GM23338 (cell line): ENCODE measurements at regions not wholly inside any gene's neighbourhood (a gene's known extent, or its start where the extent isn't known, plus 50 kb on each side); places are given as distances from the start of the nearest gene placed in this dataset.

Experiments
- ATAC-seq: fragments of 200-7000 bp; cut with Tn5 transposase; 3 replicates; pipeline ENCODE4 v1.9.1; 2020
- DNase-seq: peaks from one replicate; pipeline ENCODE4 v3.0.0-alpha.2; 2015; ENCODE audit warnings: low spot score
- H2AFZ ChIP-seq: fragments of 200-600 bp; sonication (generic); 2 replicates; pipeline ENCODE4 v1.8.0; 2016; ENCODE audit warnings: antibody characterized with exemption, mild to moderate bottlenecking, moderate library complexity
- H3F3A ChIP-seq: fragments of 200-600 bp; sonication (generic); replicated peaks from 2 replicates; pipeline ENCODE4 v1.8.0; 2017; ENCODE audit warnings: antibody characterized with exemption, mixed run types, low read depth
- H3K27ac ChIP-seq: fragments of 200-600 bp; sonication (generic); 2 replicates; pipeline ENCODE4 v1.6.1; 2016; ENCODE audit warnings: low read depth
- H3K27me3 ChIP-seq: fragments of 200-600 bp; sonication (generic); 2 replicates; pipeline ENCODE4 v1.8.0; 2016; ENCODE audit warnings: mild to moderate bottlenecking, mixed run types, moderate library complexity; ENCODE audit not compliant: insufficient read depth
- H3K36me3 ChIP-seq: fragments of 200-600 bp; sonication (generic); 2 replicates; pipeline ENCODE4 v1.8.0; 2016; ENCODE audit warnings: mild to moderate bottlenecking; ENCODE audit not compliant: insufficient read depth
- H3K4me1 ChIP-seq: fragments of 200-600 bp; sonication (generic); 2 replicates; pipeline ENCODE4 v1.8.0; 2016; ENCODE audit warnings: mild to moderate bottlenecking, moderate library complexity; ENCODE audit not compliant: insufficient read depth
- H3K4me2 ChIP-seq: fragments of 200-600 bp; sonication (generic); 2 replicates; pipeline ENCODE4 v1.7.1; 2017; ENCODE audit warnings: mixed run types
- H3K4me3 ChIP-seq: fragments of 200-600 bp; sonication (generic); 2 replicates; pipeline ENCODE4 v1.6.1; 2016; ENCODE audit warnings: mixed run types
- H3K79me2 ChIP-seq: fragments of 200-600 bp; sonication (generic); replicated peaks from 2 replicates; pipeline ENCODE4 v1.8.0; 2017; ENCODE audit warnings: mild to moderate bottlenecking; ENCODE audit not compliant: insufficient read depth
- H3K9me2 ChIP-seq: fragments of 200-600 bp; sonication (generic); 2 replicates; pipeline ENCODE4 v1.8.0; 2017; ENCODE audit not compliant: insufficient read depth
- H4K20me1 ChIP-seq: fragments of 200-600 bp; sonication (generic); replicated peaks from 2 replicates; pipeline ENCODE4 v1.8.0; 2017; ENCODE audit warnings: mild to moderate bottlenecking; ENCODE audit not compliant: insufficient read depth
- H3K27ac Mint-ChIP-seq: 2 replicates; pipeline ENCODE4 v1.8.0; 2020; ENCODE audit warnings: inconsistent platforms, mild to moderate bottlenecking, moderate library complexity, mixed read lengths
- H3K27me3 Mint-ChIP-seq: 3 replicates; pipeline ENCODE4 v1.8.0; 2022; ENCODE audit warnings: low read depth, mild to moderate bottlenecking, moderate library complexity, mixed read lengths, inconsistent platforms; ENCODE audit not compliant: insufficient read depth, poor library complexity
- H3K36me3 Mint-ChIP-seq: 3 replicates; pipeline ENCODE4 v1.8.0; 2021; ENCODE audit warnings: low read depth, mild to moderate bottlenecking, inconsistent platforms, moderate library complexity, mixed read lengths
- H3K4me1 Mint-ChIP-seq: 3 replicates; pipeline ENCODE4 v1.8.0; 2020; ENCODE audit warnings: mild to moderate bottlenecking, inconsistent platforms, mixed read lengths
- H3K4me3 Mint-ChIP-seq: 3 replicates; pipeline ENCODE4 v1.8.0; 2021; ENCODE audit warnings: moderate library complexity, mild to moderate bottlenecking, inconsistent platforms, mixed read lengths
- H3K9me3 Mint-ChIP-seq: 3 replicates; pipeline ENCODE4 v1.8.0; 2020; ENCODE audit warnings: moderate library complexity, mild to moderate bottlenecking, inconsistent platforms, mixed read lengths
- CREB1 ChIP-seq: fragments of 250-450 bp; sonication (Bioruptor Pico); IDR thresholded peaks from 2 replicates; pipeline ENCODE4 v1.5.0; 2020; ENCODE audit warnings: low read depth, mild to moderate bottlenecking, moderate library complexity
- EZH2phosphoT487 ChIP-seq: fragments of 200-600 bp; sonication (generic); IDR thresholded peaks from one replicate; pipeline ENCODE4 v1.8.1; 2018; ENCODE audit warnings: antibody characterized with exemption; ENCODE audit not compliant: unreplicated experiment
- JUNB ChIP-seq: IDR thresholded peaks from one replicate; pipeline ENCODE4 v1.6.1; 2016; ENCODE audit warnings: antibody characterized with exemption; ENCODE audit not compliant: unreplicated experiment
- NANOG ChIP-seq: IDR thresholded peaks from 2 replicates; pipeline ENCODE4 v1.6.1; 2016; ENCODE audit warnings: antibody characterized with exemption, borderline replicate concordance
- POLR2AphosphoS5 ChIP-seq: IDR thresholded peaks from 2 replicates; pipeline ENCODE4 v1.6.1; 2016; ENCODE audit warnings: antibody characterized with exemption, low read depth
- STAT1 ChIP-seq: IDR thresholded peaks from one replicate; pipeline ENCODE4 v1.6.1; 2016; ENCODE audit warnings: antibody characterized with exemption; ENCODE audit not compliant: unreplicated experiment
- ZNF114 ChIP-seq: fragments of 250-450 bp; sonication (Bioruptor Pico); IDR thresholded peaks from 2 replicates; pipeline ENCODE4 v1.5.0; 2020; ENCODE audit warnings: mild to moderate bottlenecking, moderate library complexity
- ZNF331 ChIP-seq: fragments of 250-450 bp; sonication (Bioruptor Pico); IDR thresholded peaks from 2 replicates; pipeline ENCODE4 v1.5.0; 2020; ENCODE audit warnings: low read depth, mild to moderate bottlenecking, moderate library complexity
- TF ChIP-seq, protein P1 (sequence below): fragments of 250-450 bp; sonication (Bioruptor Pico); IDR thresholded peaks from 2 replicates; pipeline ENCODE4 v1.5.0; 2020; ENCODE audit warnings: mild to moderate bottlenecking, moderate library complexity
- TF ChIP-seq, protein P2 (sequence below): IDR thresholded peaks from 2 replicates; pipeline ENCODE4 v1.6.1; 2016; ENCODE audit warnings: antibody characterized with exemption
- TF ChIP-seq, protein P3 (sequence below): IDR thresholded peaks from one replicate; pipeline ENCODE4 v1.6.1; 2018; ENCODE audit warnings: antibody characterized with exemption; ENCODE audit not compliant: unreplicated experiment

DNA sequence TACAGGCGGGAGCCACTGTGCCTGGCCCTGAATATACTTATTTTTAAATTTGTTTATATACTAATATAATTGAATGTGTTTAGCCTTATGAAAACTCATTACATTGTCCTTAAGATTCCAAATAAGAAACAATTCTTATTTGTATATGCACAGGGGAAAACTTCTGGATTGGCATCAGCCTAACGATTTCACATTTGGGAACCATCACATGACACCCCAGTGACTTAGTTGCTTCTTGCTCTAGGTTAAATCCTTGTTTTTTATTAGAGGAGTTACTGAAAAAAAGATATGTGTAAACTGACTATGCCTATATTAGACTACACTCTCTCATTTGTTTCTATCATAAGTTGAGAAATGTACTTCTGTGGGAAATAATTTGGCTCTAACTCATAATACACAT is 520.2 kb downstream of the SPRY1 start:
- no peaks in the 10 kb centered on the region for H3K4me1 ChIP-seq
- no peaks in the 10 kb centered on the region for H3K9me3 Mint-ChIP-seq
- H2AFZ ChIP-seq = no peak overlapping the region
- no peaks in the 10 kb centered on the region for H3K36me3 Mint-ChIP-seq
- no peaks in the 10 kb centered on the region for H3K36me3 ChIP-seq
- no peaks in the 10 kb centered on the region for H3K27me3 Mint-ChIP-seq
- no peaks in the 10 kb centered on the region for H3K27me3 ChIP-seq
- no peak for DNase-seq
- no peak for ATAC-seq
- TF ChIP-seq, protein P1, sequence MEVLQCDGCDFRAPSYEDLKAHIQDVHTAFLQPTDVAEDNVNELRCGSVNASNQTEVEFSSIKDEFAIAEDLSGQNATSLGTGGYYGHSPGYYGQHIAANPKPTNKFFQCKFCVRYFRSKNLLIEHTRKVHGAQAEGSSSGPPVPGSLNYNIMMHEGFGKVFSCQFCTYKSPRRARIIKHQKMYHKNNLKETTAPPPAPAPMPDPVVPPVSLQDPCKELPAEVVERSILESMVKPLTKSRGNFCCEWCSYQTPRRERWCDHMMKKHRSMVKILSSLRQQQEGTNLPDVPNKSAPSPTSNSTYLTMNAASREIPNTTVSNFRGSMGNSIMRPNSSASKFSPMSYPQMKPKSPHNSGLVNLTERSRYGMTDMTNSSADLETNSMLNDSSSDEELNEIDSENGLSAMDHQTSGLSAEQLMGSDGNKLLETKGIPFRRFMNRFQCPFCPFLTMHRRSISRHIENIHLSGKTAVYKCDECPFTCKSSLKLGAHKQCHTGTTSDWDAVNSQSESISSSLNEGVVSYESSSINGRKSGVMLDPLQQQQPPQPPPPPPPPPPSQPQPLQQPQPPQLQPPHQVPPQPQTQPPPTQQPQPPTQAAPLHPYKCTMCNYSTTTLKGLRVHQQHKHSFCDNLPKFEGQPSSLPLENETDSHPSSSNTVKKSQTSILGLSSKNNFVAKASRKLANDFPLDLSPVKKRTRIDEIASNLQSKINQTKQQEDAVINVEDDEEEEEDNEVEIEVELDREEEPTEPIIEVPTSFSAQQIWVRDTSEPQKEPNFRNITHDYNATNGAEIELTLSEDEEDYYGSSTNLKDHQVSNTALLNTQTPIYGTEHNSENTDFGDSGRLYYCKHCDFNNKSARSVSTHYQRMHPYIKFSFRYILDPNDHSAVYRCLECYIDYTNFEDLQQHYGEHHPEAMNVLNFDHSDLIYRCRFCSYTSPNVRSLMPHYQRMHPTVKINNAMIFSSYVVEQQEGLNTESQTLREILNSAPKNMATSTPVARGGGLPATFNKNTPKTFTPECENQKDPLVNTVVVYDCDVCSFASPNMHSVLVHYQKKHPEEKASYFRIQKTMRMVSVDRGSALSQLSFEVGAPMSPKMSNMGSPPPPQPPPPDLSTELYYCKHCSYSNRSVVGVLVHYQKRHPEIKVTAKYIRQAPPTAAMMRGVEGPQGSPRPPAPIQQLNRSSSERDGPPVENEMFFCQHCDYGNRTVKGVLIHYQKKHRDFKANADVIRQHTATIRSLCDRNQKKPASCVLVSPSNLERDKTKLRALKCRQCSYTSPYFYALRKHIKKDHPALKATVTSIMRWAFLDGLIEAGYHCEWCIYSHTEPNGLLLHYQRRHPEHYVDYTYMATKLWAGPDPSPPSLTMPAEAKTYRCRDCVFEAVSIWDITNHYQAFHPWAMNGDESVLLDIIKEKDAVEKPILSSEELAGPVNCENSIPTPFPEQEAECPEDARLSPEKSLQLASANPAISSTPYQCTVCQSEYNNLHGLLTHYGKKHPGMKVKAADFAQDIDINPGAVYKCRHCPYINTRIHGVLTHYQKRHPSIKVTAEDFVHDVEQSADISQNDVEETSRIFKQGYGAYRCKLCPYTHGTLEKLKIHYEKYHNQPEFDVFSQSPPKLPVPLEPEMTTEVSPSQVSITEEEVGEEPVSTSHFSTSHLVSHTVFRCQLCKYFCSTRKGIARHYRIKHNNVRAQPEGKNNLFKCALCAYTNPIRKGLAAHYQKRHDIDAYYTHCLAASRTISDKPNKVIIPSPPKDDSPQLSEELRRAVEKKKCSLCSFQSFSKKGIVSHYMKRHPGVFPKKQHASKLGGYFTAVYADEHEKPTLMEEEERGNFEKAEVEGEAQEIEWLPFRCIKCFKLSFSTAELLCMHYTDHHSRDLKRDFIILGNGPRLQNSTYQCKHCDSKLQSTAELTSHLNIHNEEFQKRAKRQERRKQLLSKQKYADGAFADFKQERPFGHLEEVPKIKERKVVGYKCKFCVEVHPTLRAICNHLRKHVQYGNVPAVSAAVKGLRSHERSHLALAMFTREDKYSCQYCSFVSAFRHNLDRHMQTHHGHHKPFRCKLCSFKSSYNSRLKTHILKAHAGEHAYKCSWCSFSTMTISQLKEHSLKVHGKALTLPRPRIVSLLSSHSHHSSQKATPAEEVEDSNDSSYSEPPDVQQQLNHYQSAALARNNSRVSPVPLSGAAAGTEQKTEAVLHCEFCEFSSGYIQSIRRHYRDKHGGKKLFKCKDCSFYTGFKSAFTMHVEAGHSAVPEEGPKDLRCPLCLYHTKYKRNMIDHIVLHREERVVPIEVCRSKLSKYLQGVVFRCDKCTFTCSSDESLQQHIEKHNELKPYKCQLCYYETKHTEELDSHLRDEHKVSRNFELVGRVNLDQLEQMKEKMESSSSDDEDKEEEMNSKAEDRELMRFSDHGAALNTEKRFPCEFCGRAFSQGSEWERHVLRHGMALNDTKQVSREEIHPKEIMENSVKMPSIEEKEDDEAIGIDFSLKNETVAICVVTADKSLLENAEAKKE (CRISPR knock-in tag) = no peak
- TF ChIP-seq ZNF331 (CRISPR knock-in tag) (no peak), NANOG (no peak), JUNB (no peak), ZNF114 (CRISPR knock-in tag) (no peak), EZH2phosphoT487 (no peak), POLR2AphosphoS5 (no peak), STAT1 (no peak), CREB1 (CRISPR knock-in tag) (no peak)
- TF ChIP-seq, protein P2, sequence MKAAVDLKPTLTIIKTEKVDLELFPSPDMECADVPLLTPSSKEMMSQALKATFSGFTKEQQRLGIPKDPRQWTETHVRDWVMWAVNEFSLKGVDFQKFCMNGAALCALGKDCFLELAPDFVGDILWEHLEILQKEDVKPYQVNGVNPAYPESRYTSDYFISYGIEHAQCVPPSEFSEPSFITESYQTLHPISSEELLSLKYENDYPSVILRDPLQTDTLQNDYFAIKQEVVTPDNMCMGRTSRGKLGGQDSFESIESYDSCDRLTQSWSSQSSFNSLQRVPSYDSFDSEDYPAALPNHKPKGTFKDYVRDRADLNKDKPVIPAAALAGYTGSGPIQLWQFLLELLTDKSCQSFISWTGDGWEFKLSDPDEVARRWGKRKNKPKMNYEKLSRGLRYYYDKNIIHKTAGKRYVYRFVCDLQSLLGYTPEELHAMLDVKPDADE = no peak
- TF ChIP-seq, protein P3, sequence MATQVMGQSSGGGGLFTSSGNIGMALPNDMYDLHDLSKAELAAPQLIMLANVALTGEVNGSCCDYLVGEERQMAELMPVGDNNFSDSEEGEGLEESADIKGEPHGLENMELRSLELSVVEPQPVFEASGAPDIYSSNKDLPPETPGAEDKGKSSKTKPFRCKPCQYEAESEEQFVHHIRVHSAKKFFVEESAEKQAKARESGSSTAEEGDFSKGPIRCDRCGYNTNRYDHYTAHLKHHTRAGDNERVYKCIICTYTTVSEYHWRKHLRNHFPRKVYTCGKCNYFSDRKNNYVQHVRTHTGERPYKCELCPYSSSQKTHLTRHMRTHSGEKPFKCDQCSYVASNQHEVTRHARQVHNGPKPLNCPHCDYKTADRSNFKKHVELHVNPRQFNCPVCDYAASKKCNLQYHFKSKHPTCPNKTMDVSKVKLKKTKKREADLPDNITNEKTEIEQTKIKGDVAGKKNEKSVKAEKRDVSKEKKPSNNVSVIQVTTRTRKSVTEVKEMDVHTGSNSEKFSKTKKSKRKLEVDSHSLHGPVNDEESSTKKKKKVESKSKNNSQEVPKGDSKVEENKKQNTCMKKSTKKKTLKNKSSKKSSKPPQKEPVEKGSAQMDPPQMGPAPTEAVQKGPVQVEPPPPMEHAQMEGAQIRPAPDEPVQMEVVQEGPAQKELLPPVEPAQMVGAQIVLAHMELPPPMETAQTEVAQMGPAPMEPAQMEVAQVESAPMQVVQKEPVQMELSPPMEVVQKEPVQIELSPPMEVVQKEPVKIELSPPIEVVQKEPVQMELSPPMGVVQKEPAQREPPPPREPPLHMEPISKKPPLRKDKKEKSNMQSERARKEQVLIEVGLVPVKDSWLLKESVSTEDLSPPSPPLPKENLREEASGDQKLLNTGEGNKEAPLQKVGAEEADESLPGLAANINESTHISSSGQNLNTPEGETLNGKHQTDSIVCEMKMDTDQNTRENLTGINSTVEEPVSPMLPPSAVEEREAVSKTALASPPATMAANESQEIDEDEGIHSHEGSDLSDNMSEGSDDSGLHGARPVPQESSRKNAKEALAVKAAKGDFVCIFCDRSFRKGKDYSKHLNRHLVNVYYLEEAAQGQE = no peak
- no peaks in the 10 kb centered on the region for H3K79me2 ChIP-seq
- H3K4me3 ChIP-seq = no peak overlapping the region
- no peak overlapping the region for H3K27ac ChIP-seq
- H3K9me2 ChIP-seq = no peaks in the 10 kb centered on the region
- no peaks in the 10 kb centered on the region for H3F3A ChIP-seq
- no peaks in the 10 kb centered on the region for H3K4me1 Mint-ChIP-seq
- H3K4me3 Mint-ChIP-seq = no peak overlapping the region
- no peak overlapping the region for H3K4me2 ChIP-seq
- no peaks in the 10 kb centered on the region for H4K20me1 ChIP-seq
- H3K27ac Mint-ChIP-seq = no peak overlapping the region
